ENCODE measurements at regions not wholly inside any gene's neighbourhood (a gene's known extent, or its start where the extent isn't known, plus 50 kb on each side); places are given as distances from the start of the nearest gene placed in this dataset.

DNA sequence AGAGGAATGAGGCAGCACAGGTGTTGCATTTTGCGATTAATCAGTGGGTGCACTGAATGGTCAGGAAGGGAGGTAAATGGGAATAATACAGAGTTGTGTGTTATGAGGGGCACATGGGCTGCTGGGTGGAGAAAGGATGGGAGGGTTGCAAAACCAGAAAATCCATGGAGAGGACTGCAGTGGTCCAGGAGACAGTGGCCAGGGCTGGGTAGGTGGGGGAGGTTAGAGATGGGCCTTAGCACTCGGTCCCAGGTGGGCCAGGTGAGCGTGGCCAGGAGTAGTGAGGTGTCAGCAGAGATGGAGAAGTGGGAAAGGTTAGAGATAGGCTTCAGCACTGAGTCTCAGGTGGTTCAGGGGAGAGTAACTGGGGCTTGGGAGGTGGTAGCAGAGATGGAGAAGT lies 399.1 kb upstream of the LARGE1 start:
- Mint-ChIP-seq H3K4me3 (no peak overlapping the region), H3K9me3 (no peaks in the 10 kb centered on the region), H3K4me1 (no peaks in the 10 kb centered on the region), H3K27ac (no peak overlapping the region), H3K36me3 (ENCODE audit: low read depth) (no peaks in the 10 kb centered on the region), H3K27me3 (no peaks in the 10 kb centered on the region)
- no peak for DNase-seq
- POLR2A ChIA-PET: no interaction called here
- CTCF ChIA-PET: no interaction called here

- Mint-ChIP-seq H3K27ac (no peak overlapping the region), H3K9me3 (no peaks in the 10 kb centered on the region), H3K4me1 (no peaks in the 10 kb centered on the region), H3K36me3 (ENCODE audit: low read depth) (no peaks in the 10 kb centered on the region), H3K27me3 (no peaks in the 10 kb centered on the region), H3K4me3 (no peak overlapping the region)
- no peak for DNase-seq
- ChIA-PET POLR2A (no interaction called here), CTCF (interaction anchor here (0.7 kb wide), 1 partner anchor 143 kb away, joined by 3 read pairs; no protein-coding TSS in a partner anchor)
Measured at GRCh38 chr22:34324763-34325162, 404.5 kb upstream of the LARGE1 start.

- Mint-ChIP-seq H3K9me3 (no peaks in the 10 kb centered on the region), H3K4me1 (no peaks in the 10 kb centered on the region), H3K27me3 (no peaks in the 10 kb centered on the region), H3K4me3 (no peak overlapping the region), H3K27ac (no peak overlapping the region), H3K36me3 (ENCODE audit: low read depth) (no peaks in the 10 kb centered on the region)
- ChIA-PET CTCF (no interaction called here), POLR2A (no interaction called here)
- no peak for DNase-seq
Measured at GRCh38 chr22:34326901-34327300, 406.6 kb upstream of the LARGE1 start.

DNA sequence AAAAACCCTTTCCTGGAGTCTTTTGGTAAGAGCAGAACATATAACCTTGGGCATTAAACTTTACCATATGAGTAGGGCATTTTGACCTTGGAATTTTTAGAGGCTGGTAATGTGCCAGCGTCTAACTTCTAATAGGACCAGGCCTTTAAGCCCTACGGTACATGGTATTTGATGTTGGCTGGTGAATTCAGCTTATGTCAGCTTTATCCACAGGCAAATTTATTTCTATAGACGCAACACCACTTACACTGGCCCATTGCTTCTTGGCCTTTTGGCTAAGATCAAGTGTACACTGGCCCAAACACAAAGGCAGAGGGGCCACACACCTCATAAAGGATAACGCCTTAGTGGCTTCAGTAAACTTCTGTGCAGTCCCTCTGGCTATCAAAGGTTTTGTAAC lies 410.2 kb upstream of the LARGE1 start:
- no peak overlapping the region for H3K4me3 Mint-ChIP-seq
- H3K9me3 Mint-ChIP-seq: peaks cover 16% of the 10 kb centered on the region
- H3K27ac Mint-ChIP-seq: no peak overlapping the region
- no peak for DNase-seq
- POLR2A ChIA-PET: no interaction called here
- H3K27me3 Mint-ChIP-seq: no peaks in the 10 kb centered on the region
- H3K4me1 Mint-ChIP-seq: no peaks in the 10 kb centered on the region
- no peaks in the 10 kb centered on the region for H3K36me3 Mint-ChIP-seq (ENCODE audit: low read depth)
- CTCF ChIA-PET: no interaction called here

DNA sequence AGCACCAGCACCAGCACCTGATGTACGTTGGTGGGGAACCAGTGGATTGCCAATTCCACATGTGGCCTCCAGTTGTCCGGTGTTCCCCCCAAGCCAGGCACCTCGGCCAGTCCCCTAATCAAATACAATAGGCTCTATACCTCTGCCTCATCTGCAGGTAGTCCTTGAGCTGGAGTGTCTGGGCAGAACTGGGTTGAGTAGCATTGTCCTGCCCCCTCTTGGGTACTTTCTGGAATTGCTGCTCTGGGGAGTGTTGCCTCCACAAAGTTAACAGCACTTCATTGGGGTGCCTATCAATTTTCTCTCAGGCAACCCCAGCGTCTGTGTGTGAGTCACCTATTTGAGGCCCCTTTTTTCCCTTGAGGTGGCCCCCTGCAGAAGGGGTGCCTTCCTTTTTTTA lies 413.0 kb upstream of the LARGE1 start:
- H3K27me3 Mint-ChIP-seq: no peaks in the 10 kb centered on the region
- DNase-seq: no peak
- H3K27ac Mint-ChIP-seq: no peak overlapping the region
- no peak overlapping the region for H3K4me3 Mint-ChIP-seq
- ChIA-PET CTCF (no interaction called here), POLR2A (no interaction called here)
- peaks cover 27% of the 10 kb centered on the region for H3K9me3 Mint-ChIP-seq
- H3K4me1 Mint-ChIP-seq: no peaks in the 10 kb centered on the region
- no peaks in the 10 kb centered on the region for H3K36me3 Mint-ChIP-seq (ENCODE audit: low read depth)

DNA sequence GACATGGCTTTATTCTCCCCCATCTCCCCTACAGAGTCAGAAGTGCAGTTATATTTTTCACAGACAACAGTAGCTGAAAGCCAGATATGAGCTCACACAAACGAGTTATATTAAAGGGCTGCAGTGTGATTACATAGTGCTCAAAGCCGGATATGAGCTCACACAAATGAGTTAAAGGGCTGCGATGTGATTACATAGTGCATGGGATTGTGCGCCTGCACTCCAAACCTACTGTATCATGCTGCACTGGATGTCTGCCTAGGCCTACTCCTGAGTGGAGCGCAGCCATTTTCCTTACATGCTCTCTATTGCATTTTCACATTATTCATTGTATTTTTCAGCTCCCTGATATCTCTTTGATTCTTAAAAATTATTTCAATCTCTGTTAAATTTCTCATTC lies 414.6 kb upstream of the LARGE1 start:
- H3K27me3 Mint-ChIP-seq: no peaks in the 10 kb centered on the region
- peaks cover 29% of the 10 kb centered on the region for H3K9me3 Mint-ChIP-seq
- DNase-seq: no peak
- H3K4me3 Mint-ChIP-seq: no peak overlapping the region
- no peaks in the 10 kb centered on the region for H3K4me1 Mint-ChIP-seq
- H3K36me3 Mint-ChIP-seq (ENCODE audit: low read depth): no peaks in the 10 kb centered on the region
- ChIA-PET CTCF (no interaction called here), POLR2A (no interaction called here)
- H3K27ac Mint-ChIP-seq: no peak overlapping the region

- Mint-ChIP-seq H3K4me1 (no peaks in the 10 kb centered on the region), H3K27me3 (no peaks in the 10 kb centered on the region), H3K9me3 (peaks cover 2% of the 10 kb centered on the region), H3K4me3 (no peak overlapping the region), H3K36me3 (ENCODE audit: low read depth) (no peaks in the 10 kb centered on the region), H3K27ac (no peak overlapping the region)
- ChIA-PET CTCF (interaction anchor here (1.2 kb wide), 1 partner anchor 13 kb away, joined by 3 read pairs; no protein-coding TSS in a partner anchor), POLR2A (no interaction called here)
- DNase-seq: no peak
Measured at GRCh38 chr22:34344702-34345101, 424.4 kb upstream of the LARGE1 start.

- H3K36me3 Mint-ChIP-seq (ENCODE audit: low read depth): no peaks in the 10 kb centered on the region
- CTCF ChIA-PET: no interaction called here
- POLR2A ChIA-PET: no interaction called here
- no peaks in the 10 kb centered on the region for H3K27me3 Mint-ChIP-seq
- no peak for DNase-seq
- H3K27ac Mint-ChIP-seq: no peak overlapping the region
- peaks cover 16% of the 10 kb centered on the region for H3K9me3 Mint-ChIP-seq
- H3K4me1 Mint-ChIP-seq: no peaks in the 10 kb centered on the region
- H3K4me3 Mint-ChIP-seq: no peak overlapping the region
Measured at GRCh38 chr22:34354071-34354817, 434.0 kb upstream of the LARGE1 start.

DNA sequence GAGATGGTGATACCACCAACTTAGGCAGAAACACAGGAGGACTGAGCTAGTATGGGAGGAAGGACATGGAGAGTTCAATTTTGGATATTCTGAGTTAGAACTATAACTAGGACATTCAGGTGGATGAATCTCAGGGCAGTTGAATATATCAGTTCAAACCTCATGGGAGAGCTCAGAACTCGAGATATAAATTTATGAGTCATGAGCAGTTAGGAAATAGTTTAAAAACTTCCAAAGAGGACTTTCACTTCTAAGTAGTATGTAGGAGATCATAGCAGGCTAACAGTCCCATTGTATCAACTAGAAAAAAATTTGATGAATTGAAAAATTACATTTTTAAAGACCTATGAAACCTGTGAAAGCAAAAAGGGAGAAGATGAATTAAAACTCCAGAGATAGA lies 436.2 kb upstream of the LARGE1 start:
- ChIA-PET POLR2A (no interaction called here), CTCF (no interaction called here)
- no peak overlapping the region for H3K27ac Mint-ChIP-seq
- H3K4me1 Mint-ChIP-seq: no peaks in the 10 kb centered on the region
- H3K4me3 Mint-ChIP-seq: no peak overlapping the region
- no peak for DNase-seq
- no peaks in the 10 kb centered on the region for H3K27me3 Mint-ChIP-seq
- H3K36me3 Mint-ChIP-seq (ENCODE audit: low read depth): no peaks in the 10 kb centered on the region
- peaks cover 18% of the 10 kb centered on the region for H3K9me3 Mint-ChIP-seq

DNA sequence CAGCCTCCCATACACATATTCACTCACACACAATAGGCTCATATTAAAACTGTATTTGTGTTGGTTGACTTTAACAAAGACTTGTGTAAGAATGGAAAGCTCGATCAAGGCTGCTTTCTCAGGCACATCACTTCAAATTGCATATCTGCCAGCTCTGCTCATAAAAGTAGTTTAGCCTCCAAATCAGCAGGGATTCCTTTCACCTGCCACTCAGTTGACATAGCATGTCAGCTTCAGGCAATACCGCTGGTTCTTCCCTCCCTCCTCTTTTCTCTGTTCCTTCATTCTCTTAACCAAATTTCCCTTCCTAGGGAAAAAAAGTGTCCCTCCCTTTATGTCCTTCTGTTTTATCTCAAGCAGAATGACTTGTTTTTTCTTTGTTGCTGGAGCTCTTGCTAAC lies 450.4 kb upstream of the LARGE1 start:
- Mint-ChIP-seq H3K36me3 (ENCODE audit: low read depth) (no peaks in the 10 kb centered on the region), H3K27me3 (no peaks in the 10 kb centered on the region), H3K4me3 (no peak overlapping the region), H3K27ac (no peak overlapping the region), H3K9me3 (peaks cover 20% of the 10 kb centered on the region), H3K4me1 (no peaks in the 10 kb centered on the region)
- ChIA-PET CTCF (no interaction called here), POLR2A (no interaction called here)
- no peak for DNase-seq

DNA sequence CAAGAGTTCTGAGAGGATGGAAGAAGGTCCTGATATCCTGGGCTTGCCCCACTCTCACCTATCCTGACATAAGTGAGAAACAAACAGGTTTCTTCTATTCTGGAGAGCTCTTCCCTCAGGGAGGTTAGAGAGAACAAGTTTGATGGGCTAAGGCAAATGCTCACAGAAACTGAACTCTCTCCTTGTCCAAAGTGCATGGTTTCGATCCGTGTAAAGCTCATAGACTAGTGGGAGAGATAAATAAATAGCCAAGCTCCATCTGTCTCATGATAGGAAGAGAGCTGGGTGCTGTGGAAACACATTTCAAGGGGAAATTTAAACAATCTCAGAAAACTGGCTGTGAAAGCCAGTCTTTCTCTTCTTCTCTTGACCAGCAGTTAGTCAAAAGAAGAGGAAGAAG lies 459.5 kb upstream of the LARGE1 start:
- CTCF ChIA-PET: no interaction called here
- H3K27me3 Mint-ChIP-seq: no peaks in the 10 kb centered on the region
- DNase-seq: no peak
- peaks cover 16% of the 10 kb centered on the region for H3K9me3 Mint-ChIP-seq
- no peaks in the 10 kb centered on the region for H3K4me1 Mint-ChIP-seq
- no peak overlapping the region for H3K27ac Mint-ChIP-seq
- H3K4me3 Mint-ChIP-seq: no peak overlapping the region
- POLR2A ChIA-PET: no interaction called here
- H3K36me3 Mint-ChIP-seq (ENCODE audit: low read depth): no peaks in the 10 kb centered on the region

DNA sequence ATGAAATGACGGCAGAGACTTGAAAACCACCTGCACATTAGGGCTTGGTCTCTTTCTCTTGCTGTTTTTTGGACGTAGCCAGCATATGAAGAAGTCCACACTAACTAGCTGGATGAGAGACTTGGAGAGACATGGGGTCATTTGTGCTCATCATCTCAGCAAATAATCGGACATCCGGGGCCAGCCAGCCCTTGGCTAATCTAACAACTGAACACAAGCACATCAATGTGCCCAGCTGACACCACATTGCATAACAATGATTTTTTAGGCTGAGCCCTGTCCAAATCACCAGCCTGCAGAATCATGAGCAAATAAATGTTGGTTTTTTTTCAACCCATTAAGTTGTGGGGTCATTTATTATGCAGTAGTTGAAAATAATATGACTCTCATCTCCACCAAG lies 460.3 kb upstream of the LARGE1 start:
- Mint-ChIP-seq H3K27me3 (no peaks in the 10 kb centered on the region), H3K4me3 (no peak overlapping the region), H3K4me1 (no peaks in the 10 kb centered on the region), H3K9me3 (peaks cover 16% of the 10 kb centered on the region), H3K36me3 (ENCODE audit: low read depth) (no peaks in the 10 kb centered on the region), H3K27ac (no peak overlapping the region)
- DNase-seq: no peak
- ChIA-PET CTCF (no interaction called here), POLR2A (no interaction called here)

- ChIA-PET CTCF (no interaction called here), POLR2A (no interaction called here)
- Mint-ChIP-seq H3K4me3 (no peak overlapping the region), H3K36me3 (ENCODE audit: low read depth) (no peaks in the 10 kb centered on the region), H3K27ac (no peak overlapping the region), H3K4me1 (no peaks in the 10 kb centered on the region), H3K9me3 (peaks cover 22% of the 10 kb centered on the region), H3K27me3 (no peaks in the 10 kb centered on the region)
- DNase-seq: no peak
Measured at GRCh38 chr22:34390400-34390799, 470.1 kb upstream of the LARGE1 start.

DNA sequence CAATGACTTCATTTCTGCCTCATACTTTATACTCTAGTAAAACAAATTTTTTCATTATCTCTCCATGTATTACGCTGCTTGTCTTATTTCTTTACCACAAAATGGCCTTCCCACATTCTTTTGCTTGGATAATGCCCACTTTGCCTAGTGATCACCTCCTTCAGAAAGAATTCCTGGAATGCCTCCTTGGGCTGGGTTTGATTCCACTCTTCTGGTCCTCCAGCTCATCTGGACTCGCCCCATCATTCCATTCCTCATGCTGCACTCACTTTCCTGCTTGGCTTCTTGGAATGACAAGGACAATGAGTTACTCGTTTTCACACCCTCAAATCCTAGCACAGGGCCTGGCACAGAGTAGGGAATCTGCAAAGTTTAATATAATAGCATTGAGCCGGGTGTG lies 475.1 kb upstream of the LARGE1 start:
- Mint-ChIP-seq H3K27ac (no peak overlapping the region), H3K36me3 (ENCODE audit: low read depth) (no peaks in the 10 kb centered on the region), H3K4me1 (no peaks in the 10 kb centered on the region), H3K4me3 (no peak overlapping the region), H3K9me3 (peaks cover 32% of the 10 kb centered on the region), H3K27me3 (no peaks in the 10 kb centered on the region)
- CTCF ChIA-PET: no interaction called here
- POLR2A ChIA-PET: no interaction called here
- DNase-seq: no peak

All from activated CD4-positive, alpha-beta T cell treated with anti-CD3 and anti-CD28 coated beads, Interleukin-2, amount 10 ng/mL, durations not matched to agents 7 days and 5 days (primary cell).